NCI-H1436 treated with DMSO at 0.1 percent for 48 hours (cell line): ENCODE measurements at regions not wholly inside any gene's neighbourhood (a gene's known extent, or its start where the extent isn't known, plus 50 kb on each side); places are given as distances from the start of the nearest gene placed in this dataset.
A peak's percentile ranks its signal among the peaks of the same experiment; 100 is the strongest.

ENCODE experiments used
- DNase-seq: peaks from one replicate; lab custom pipeline; 2025; lab: John Stamatoyannopoulos, UW

DNA sequence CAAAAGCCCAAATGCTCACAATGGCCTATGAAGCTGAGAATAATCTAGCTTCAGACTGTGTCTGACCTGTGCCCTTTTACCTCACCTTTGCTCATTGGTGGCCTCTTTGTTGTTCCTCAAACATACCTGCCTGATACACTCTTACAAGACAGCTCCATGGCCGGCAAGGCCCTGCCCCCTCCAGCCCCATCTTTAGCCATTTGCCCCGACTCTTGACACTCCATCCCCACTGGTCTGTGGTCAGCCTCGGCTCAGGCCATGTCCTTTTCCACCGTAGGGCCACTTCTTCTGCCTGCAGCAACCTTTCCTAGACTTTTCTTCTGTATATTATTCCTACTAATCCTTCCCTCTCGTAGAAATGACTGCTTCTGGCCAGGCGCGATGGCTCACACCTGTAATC, 265.2 kb downstream of the RPS24 start:
- no peak for DNase-seq

DNA sequence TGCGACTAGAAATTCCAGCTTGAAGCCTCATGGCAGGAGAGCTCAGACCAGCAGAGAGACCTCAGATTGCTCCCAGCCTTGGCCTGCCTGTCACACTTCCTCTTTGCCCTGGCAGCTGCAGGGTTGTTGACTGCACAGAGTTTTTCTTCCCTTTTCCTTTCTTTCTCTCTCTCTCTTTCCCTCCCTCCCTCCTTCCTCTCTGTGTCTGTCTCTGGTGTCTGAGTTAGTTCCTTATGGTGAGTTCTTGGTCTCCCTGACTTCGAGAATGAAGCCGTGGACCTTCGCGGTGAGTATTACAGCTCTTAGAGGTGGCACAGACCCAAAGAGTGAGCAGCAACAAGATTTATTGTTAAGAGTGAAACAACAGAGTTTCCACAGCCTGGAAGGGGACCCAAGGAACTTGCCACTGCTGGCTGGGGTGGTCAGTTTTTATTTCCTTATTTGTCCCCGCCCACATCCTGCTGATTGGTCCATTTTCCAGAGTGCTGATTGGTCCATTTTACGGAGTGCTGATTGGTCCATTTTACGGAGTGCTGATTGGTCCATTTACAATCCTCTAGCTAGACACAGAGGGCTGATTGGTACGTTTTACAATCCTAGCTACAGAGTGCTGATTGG, 266.3 kb downstream of the RPS24 start:
- no peak for DNase-seq

DNA sequence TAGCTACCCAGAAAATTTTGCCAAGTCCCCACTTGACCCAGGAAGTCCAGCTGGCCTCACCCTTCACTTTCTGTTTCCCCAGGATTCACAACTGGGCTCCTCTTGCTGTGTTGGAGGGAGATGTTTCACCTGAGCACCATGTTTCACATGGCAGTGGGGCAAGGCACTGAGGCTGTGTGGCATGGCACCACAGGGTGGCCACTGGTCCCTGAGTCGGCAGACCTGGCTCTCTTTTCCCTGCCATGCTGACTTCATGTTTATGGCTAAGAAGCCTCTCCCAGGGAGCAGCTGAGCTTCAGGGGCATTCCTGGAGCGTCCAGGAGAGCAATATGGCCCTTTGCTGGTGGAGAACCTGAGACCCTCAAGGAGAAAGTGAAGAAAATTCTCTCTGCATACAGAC, 266.9 kb downstream of the RPS24 start:
- no peak for DNase-seq

DNA sequence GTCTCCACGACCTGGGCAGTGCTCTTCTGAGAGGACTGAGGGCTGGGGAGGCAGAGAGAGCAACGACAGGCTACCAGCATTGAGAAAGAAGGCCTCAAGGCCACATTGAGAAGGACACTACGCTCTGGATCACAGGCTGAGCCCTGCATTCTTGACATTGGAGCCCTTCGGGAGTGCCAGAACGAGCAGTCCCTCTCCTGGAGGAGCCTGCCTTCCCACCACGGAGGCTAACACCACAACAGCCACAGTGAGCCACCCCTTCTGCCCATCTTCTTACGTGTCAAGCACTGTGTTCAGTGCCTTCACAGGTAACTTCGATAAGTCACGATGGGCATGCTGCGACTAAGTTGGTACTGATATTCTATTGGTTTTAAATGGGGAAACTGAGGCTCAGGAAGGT, 267.8 kb downstream of the RPS24 start:
- DNase-seq = no peak

DNA sequence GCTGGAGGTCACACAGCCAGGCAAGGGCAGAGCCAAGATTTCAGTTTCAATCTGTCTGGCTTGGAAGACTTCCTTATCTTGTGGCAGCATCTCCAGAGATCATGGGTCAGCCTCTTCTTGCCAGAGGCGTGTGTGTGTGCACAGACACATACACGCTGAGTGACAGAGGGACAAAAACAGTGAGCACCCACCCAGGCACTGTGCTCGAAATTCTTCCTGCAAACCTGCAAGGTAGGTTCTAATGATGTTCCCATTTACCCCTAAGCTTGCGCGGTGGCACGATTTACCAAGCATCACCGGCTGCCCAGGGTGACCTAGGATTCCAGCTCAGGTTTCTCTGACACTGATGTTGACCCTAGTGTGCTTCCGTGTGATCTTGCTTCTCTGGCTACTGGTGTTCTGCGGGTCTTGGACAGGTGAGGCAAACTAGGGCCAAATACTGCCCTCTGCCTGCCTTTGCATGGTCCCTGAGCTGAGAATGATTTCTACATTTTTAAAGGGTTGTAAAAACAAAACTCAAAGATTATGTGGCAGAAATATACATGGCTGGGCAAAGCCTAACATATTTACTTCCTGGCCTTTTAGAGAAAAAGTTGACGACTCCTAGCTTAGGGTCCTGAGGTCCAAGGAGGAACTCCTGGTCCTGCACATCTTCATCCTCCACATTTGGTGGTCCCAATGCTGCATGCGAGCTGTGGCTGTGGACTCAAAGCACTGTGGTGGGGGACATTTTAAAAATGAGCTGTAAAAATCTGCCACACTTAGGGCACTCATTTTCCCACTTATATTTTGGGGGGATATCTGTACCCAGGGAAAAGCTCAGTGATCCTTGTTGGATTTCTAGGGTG, 268.5 kb downstream of the RPS24 start:
- DNase-seq = no peak

DNA sequence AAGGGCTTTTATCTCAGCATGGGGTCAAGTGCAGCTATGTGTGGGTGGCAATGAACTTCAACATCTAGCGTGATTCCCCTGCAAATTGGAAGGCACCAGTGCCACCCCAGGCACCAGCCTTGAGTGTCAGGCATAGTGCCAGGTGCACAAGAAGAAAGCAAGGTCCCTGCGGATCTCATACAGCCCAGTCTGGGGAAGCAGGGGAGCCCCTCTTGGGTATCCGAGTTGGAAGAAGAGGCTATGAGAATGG, 269.0 kb downstream of the RPS24 start:
- no peak for DNase-seq

GRCh38 chr10:78302989-78303854, 269.6 kb downstream of the RPS24 start:
- DNase-seq = peak; percentile 79

DNA sequence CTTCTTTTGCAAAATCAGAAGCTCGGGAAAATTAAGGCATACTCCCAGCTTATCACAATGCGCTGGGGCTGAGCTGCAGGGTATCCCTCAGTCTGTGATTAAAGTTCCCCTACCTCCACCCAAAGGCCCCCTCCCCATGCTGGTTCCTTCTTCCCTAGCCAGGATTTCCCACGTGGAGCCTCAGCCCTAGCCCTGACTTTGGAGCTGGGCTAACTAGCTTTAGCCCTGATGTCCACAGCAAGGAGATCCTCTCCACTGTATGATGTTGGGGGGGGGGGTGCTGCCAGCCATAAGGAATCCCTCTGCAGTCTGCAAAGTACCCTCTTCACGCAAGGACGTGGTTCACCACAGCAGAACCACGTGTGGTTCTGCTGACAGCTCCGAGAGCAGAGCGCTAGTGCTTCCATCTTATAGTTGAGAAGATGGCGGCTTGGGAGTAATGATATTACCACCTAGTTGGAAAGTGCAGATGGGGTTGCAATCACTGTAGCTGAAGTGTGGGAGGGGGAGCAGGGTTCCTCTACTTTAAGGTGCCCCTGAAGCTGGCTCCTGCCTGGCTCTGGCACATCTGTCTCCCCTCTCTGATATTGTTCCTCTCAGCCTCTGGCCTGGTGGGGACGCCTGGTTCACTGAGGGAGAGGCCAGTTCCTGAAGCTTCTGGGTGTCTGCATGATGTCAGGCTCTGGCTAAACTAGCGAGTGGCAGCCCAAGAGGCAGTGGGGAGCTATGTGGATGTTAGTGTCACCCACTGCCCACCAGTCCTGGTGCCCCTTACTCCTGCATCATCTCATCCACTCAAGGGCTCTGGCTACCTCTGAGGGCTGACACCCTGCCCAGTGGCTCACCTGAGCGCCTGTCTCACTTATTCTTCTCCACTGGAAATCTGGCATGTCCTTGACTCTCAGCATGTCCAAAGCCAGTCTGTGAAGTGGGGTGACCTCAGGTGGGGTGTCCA, 270.7 kb downstream of the RPS24 start:
- no peak for DNase-seq

GRCh38 chr10:78305311-78305710, 271.6 kb downstream of the RPS24 start:
- no peak for DNase-seq

DNA sequence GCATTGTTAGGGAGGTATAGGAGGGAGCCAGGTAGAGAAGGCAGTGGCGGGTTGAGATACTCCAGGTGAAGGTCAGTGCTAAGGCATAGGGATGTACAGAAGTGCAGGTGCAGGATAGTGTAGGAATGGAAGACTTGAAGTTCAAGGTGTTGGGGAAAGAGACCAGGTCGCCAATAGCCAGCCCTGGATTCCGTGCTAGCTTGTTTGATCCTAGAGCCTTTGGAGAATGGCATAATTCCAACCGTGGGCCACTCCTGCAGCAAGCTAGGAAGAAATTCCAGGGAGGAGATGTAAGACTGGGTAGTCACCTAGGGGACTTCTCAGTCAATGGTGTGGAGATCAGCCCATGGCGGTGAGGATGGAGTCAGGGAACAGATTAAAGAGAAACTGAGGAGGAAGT, 272.7 kb downstream of the RPS24 start:
- no peak for DNase-seq

- no peak for DNase-seq
These were observed 273.9 kb downstream of the RPS24 start for GRCh38 chr10:78307576-78307975.

GRCh38 chr10:78309536-78310237, 276.0 kb downstream of the RPS24 start:
- DNase-seq = no peak

- no peak for DNase-seq
These were observed 276.9 kb downstream of the RPS24 start for GRCh38 chr10:78310481-78311080.

- no peak for DNase-seq
These were observed 278.8 kb downstream of the RPS24 start for GRCh38 chr10:78312197-78313047.

- no peak for DNase-seq
These were observed 279.4 kb downstream of the RPS24 start for GRCh38 chr10:78313048-78313381.

DNA sequence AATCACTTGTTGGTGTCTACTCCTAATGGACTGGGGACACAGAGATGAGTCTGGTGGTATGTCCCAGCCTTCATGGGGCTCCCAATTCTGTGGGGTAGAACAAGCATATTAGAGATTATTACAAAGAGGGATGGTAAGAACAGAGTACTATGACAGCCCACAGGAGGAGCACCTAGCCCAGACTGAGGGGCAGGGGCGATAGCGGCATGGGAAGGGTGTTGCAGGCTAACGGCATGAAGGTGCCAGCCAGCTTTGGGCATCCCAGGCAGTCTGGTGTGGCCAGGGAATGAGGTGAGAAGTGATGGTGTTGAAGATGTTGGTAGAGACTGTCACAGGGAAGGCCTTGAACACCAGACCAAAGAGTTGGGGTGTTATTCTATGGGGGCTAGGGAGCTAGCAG, 280.0 kb downstream of the RPS24 start:
- no peak for DNase-seq

DNA sequence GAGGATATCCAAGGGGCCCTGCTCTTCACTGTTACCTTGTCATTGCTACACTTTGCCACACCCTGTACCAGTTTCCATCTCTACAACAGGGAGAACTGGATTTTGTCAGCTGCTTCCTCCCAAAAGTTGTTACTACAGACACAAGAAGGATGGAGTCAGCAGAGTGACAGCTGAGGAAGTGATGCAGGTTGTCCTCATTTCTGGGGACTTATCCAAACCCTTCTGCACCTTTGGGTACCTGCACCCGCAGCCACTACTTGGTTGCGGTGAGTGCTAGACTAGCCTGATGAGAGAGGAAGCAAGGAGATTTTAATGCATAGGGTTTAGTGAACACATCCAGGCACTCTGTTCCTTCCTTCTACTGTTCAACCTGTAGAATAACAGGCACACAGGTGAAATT, 281.0 kb downstream of the RPS24 start:
- DNase-seq = no peak

GRCh38 chr10:78316451-78316931, 282.8 kb downstream of the RPS24 start:
- DNase-seq = no peak

DNA sequence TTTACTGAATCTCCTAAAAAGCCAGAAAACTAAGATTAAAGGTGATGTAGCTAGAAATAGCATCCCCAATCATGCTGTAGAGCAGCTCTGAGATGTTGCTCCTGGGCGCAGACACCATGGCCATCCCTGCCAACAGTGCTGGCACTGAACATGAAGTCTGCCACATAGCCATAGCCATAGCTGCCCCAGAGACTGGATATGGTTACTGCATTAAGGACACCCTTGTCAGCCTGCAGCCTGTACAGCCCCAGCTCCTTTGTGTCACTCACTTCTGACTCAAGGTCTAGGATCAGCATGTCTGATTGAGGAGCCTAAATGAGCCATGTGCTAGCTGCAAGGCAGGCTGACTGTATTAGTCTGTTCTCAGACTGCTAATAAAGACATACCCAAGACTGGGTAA, 284.6 kb downstream of the RPS24 start:
- no peak for DNase-seq

DNA sequence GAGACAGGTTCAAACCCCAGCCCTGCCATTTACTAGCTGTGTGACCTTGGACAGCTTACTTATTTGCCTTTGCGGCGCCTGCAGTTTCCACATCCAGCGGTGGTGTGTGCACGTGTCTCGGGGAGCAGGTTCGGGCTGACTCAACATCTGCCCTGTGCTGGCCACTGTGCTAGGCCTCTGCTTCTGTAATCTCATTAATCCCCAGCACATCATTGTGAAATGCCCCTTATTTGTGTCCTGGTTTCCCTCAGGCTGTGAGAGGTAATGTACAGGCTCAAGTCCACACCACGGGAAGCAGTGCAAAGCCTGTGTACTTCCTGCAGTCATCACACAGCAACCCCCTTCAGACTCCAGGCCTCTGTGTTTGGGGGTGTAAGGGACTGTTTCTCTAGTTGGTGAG, 285.7 kb downstream of the RPS24 start:
- DNase-seq = no peak
